Nephron progenitor cell (in vitro differentiated cells): ENCODE measurements at regions not wholly inside any gene's neighbourhood (a gene's known extent, or its start where the extent isn't known, plus 50 kb on each side); places are given as distances from the start of the nearest gene placed in this dataset.

Experiments used
- DNase-seq: peaks from one replicate; pipeline ENCODE4 v3.0.0; 2021
- H3K27ac Mint-ChIP-seq: 2 replicates; pipeline ENCODE4 v1.8.0; 2021; ENCODE audit warnings: mild to moderate bottlenecking, moderate library complexity, mixed read lengths
- H3K27me3 Mint-ChIP-seq: 2 replicates; pipeline ENCODE4 v1.8.0; 2021; ENCODE audit warnings: mild to moderate bottlenecking, low read depth, mixed read lengths; ENCODE audit not compliant: poor library complexity
- H3K36me3 Mint-ChIP-seq: 2 replicates; pipeline ENCODE4 v1.8.0; 2021; ENCODE audit warnings: low read depth, mixed read lengths
- H3K4me1 Mint-ChIP-seq: 2 replicates; pipeline ENCODE4 v1.8.0; 2021; ENCODE audit warnings: mixed read lengths
- H3K4me3 Mint-ChIP-seq: 2 replicates; pipeline ENCODE4 v1.8.0; 2021; ENCODE audit warnings: mild to moderate bottlenecking, moderate library complexity, mixed read lengths
- H3K9me3 Mint-ChIP-seq: 2 replicates; pipeline ENCODE4 v1.8.0; 2021; ENCODE audit warnings: mild to moderate bottlenecking, moderate library complexity, mixed read lengths
- TF ChIP-seq, protein P1 (sequence below): fragments of 200-600 bp; sonication (generic); IDR thresholded peaks from 2 replicates; pipeline ENCODE4 v1.5.0; 2021; ENCODE audit warnings: antibody characterized with exemption

DNA sequence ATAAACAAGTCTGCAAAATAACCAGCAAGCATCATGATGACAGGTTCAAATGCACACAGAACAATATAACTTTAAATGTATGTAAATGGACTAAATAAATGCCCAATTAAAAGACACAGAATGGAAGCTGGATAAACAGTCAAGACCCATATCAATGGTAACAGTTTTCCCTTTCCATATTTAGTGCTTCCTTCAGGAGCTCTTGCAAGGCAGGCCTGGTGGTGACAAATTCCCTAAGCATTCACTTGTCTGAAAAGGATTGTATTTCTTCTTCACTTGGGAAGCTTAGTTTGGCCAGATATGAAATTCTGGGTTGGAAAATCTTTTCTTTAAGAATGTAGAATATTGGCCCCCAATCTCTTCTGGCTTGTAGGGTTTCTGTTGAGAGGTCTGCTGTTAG is 120.2 kb upstream of the RASA1 start:
- no peak overlapping the region for H3K4me3 Mint-ChIP-seq
- no peak overlapping the region for H3K27ac Mint-ChIP-seq

DNA sequence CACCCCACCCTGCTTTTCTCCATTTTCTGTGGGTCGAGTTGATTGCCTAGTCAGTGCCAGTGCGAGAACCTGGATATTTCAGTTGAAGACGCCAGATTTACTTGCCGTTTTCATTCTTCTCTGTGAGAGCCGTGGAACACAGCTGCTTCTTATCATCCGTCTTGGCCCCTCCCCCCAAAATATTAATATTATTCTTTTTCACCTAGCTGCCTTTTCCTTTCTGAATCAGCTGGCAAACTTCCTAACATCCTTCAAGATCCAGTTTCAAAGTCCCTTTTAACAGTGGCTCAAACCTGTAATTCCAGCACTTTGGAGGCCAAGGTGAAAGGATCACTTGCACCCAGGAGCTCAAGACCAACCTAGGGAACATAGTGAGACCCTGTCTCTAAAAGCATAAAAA is 117.1 kb upstream of the RASA1 start:
- no peaks in the 10 kb centered on the region for H3K36me3 Mint-ChIP-seq
- no peak overlapping the region for H3K27ac Mint-ChIP-seq
- DNase-seq = no peak
- H3K27me3 Mint-ChIP-seq = peaks cover 7% of the 10 kb centered on the region
- H3K9me3 Mint-ChIP-seq = no peaks in the 10 kb centered on the region
- TF ChIP-seq, protein P1, sequence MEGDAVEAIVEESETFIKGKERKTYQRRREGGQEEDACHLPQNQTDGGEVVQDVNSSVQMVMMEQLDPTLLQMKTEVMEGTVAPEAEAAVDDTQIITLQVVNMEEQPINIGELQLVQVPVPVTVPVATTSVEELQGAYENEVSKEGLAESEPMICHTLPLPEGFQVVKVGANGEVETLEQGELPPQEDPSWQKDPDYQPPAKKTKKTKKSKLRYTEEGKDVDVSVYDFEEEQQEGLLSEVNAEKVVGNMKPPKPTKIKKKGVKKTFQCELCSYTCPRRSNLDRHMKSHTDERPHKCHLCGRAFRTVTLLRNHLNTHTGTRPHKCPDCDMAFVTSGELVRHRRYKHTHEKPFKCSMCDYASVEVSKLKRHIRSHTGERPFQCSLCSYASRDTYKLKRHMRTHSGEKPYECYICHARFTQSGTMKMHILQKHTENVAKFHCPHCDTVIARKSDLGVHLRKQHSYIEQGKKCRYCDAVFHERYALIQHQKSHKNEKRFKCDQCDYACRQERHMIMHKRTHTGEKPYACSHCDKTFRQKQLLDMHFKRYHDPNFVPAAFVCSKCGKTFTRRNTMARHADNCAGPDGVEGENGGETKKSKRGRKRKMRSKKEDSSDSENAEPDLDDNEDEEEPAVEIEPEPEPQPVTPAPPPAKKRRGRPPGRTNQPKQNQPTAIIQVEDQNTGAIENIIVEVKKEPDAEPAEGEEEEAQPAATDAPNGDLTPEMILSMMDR = no peak
- H3K4me3 Mint-ChIP-seq = no peak overlapping the region
- peaks cover 13% of the 10 kb centered on the region for H3K4me1 Mint-ChIP-seq

More for the DNA sequence above, 120.2 kb upstream of the RASA1 start:
- Mint-ChIP-seq H3K27me3 (peaks cover 7% of the 10 kb centered on the region), H3K4me1 (peaks cover under 1% of the 10 kb centered on the region), H3K36me3 (no peaks in the 10 kb centered on the region), H3K9me3 (peaks cover 3% of the 10 kb centered on the region)
- TF ChIP-seq, protein P1 = no peak
- DNase-seq = no peak

DNA sequence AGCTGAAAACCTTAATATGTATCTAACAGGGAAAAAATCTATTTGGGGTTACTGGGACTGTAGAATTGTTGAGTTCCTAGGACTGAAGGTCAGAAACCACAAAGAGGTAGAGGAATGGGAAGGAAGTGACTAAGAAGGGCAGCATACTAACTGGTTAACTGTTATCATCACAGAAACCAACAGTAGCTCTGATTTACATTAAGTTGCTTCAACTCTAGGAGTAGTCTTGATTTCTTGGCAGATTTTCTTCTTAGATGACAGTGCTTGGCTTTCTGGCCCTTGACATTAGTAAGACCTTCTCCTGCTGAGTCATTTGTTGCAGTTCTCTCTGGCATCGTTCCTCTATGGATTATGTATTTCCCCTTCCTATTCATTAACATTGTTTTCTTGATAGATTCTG is 116.1 kb upstream of the RASA1 start:
- TF ChIP-seq, protein P1 = no peak
- DNase-seq = no peak
- peaks cover 7% of the 10 kb centered on the region for H3K27me3 Mint-ChIP-seq

DNA sequence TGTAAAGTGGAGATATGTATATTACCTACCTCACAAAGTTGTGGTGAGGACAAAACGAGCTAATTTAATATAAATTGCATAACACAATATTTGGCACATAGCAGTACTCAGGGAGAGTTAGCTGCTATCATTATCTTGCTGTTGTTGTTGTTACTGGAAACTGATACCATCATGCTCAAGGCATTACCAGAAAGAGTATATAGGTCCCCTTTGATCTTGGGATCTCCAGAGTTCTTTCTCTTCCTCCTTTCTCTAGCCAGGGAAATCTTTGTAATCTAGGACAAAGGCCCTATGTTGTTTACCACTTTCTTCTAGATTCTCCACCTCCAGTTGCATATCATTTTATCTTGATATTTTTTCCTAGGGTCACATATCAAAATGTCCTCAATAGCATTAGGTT is 114.8 kb upstream of the RASA1 start:
- TF ChIP-seq, protein P1 = no peak
- H3K4me3 Mint-ChIP-seq = no peak overlapping the region
- H3K27me3 Mint-ChIP-seq = peaks cover 3% of the 10 kb centered on the region
- no peak for DNase-seq
- no peaks in the 10 kb centered on the region for H3K36me3 Mint-ChIP-seq
- no peaks in the 10 kb centered on the region for H3K9me3 Mint-ChIP-seq
- peak overlapping the region; percentile 44 for H3K27ac Mint-ChIP-seq
- peaks cover 15% of the 10 kb centered on the region for H3K4me1 Mint-ChIP-seq

More for the DNA sequence above, 116.1 kb upstream of the RASA1 start:
- H3K27ac Mint-ChIP-seq = no peak overlapping the region
- H3K4me3 Mint-ChIP-seq = no peak overlapping the region
- no peaks in the 10 kb centered on the region for H3K36me3 Mint-ChIP-seq
- no peaks in the 10 kb centered on the region for H3K9me3 Mint-ChIP-seq
- peaks cover 15% of the 10 kb centered on the region for H3K4me1 Mint-ChIP-seq

DNA sequence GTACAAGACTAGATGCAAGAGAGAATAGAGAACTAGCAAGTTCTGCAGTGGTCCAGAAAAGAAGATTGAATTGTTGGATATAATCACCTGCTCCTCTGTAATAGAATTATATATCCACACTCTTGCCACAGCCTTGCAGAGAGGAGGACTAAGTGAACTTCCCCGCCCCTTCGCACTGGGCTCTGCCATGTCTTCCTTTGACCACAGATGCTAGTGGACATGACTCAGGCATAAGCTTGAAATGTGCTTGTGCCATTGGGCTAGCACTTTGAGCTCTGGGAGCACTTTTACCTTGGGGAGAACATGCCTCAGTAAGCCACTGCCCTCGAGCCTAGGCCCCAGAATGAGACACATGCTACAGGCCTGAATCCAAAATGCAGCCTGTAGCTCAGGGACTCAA is 113.5 kb upstream of the RASA1 start:
- TF ChIP-seq, protein P1 = no peak
- H3K27ac Mint-ChIP-seq = no peak overlapping the region
- DNase-seq = no peak
- peaks cover 3% of the 10 kb centered on the region for H3K27me3 Mint-ChIP-seq
- no peaks in the 10 kb centered on the region for H3K9me3 Mint-ChIP-seq
- peaks cover 15% of the 10 kb centered on the region for H3K4me1 Mint-ChIP-seq
- no peaks in the 10 kb centered on the region for H3K36me3 Mint-ChIP-seq
- no peak overlapping the region for H3K4me3 Mint-ChIP-seq

DNA sequence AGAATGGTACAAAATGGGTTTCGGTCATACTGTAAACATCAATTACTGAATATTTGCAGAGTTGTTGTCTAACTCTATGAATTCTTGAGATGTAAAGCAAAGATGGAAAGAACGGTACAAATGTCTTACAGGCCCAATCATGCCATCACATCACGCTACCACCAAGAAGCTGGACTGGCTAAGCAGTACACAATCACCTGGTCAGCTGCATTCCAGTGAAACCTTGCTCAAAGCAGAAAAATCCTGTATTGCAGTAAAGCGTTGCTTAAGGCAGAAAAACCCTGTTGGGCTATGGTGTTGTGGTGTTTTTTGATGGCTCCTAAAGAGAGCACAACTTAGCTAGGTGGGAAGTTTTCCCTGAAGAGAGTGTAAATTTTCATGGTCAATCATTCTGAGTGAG is 112.6 kb upstream of the RASA1 start:
- Mint-ChIP-seq H3K27ac (no peak overlapping the region), H3K9me3 (no peaks in the 10 kb centered on the region), H3K36me3 (no peaks in the 10 kb centered on the region), H3K4me3 (no peak overlapping the region), H3K27me3 (peaks cover 3% of the 10 kb centered on the region), H3K4me1 (peaks cover 15% of the 10 kb centered on the region)
- no peak for DNase-seq
- TF ChIP-seq, protein P1 = no peak
